Activated naive CD4-positive, alpha-beta T cell treated with anti-CD3 and anti-CD28 coated beads, Interleukin-2, amount 50 U/mL, for 16 hours (primary cell): ENCODE measurements at regions not wholly inside any gene's neighbourhood (a gene's known extent, or its start where the extent isn't known, plus 50 kb on each side); places are given as distances from the start of the nearest gene placed in this dataset.
"Not testable (repeated sequence)": the region's sequence is repeated elsewhere in the genome, so short reads cannot be mapped to it uniquely, and the experiment has no call there.

Source experiments
- DNase-seq: peaks from one replicate; pipeline ENCODE4 v3.0.0-alpha.2; 2020

- no peak for DNase-seq
Observed at GRCh38 chr1:234915924-234916675, 212.5 kb downstream of the TOMM20 start.

GRCh38 chr1:234914606-234915290 is 213.9 kb downstream of the TOMM20 start:
- DNase-seq: no peak

GRCh38 chr1:234913771-234914170 is 214.9 kb downstream of the TOMM20 start:
- DNase-seq: no peak

GRCh38 chr1:234913278-234913649 is 215.4 kb downstream of the TOMM20 start:
- DNase-seq: no peak

GRCh38 chr1:234912548-234913277 is 215.9 kb downstream of the TOMM20 start:
- no peak for DNase-seq

GRCh38 chr1:234911787-234912186 is 216.8 kb downstream of the TOMM20 start:
- DNase-seq: no peak

- not testable (repeated sequence) for DNase-seq
Observed at GRCh38 chr1:234911136-234911535, 217.5 kb downstream of the TOMM20 start.

- DNase-seq: no peak
Observed at GRCh38 chr1:234909851-234910250, 218.8 kb downstream of the TOMM20 start.

- DNase-seq: no peak
Observed at GRCh38 chr1:234909307-234909810, 219.3 kb downstream of the TOMM20 start.

- DNase-seq: no peak
Observed at GRCh38 chr1:234908571-234908970, 220.1 kb downstream of the TOMM20 start.

GRCh38 chr1:234907940-234908405 is 220.7 kb downstream of the TOMM20 start:
- no peak for DNase-seq

GRCh38 chr1:234907208-234907939 is 221.3 kb downstream of the TOMM20 start:
- DNase-seq: no peak

GRCh38 chr1:234906654-234907053 is 222.0 kb downstream of the TOMM20 start:
- no peak for DNase-seq

- DNase-seq: no peak
Observed at GRCh38 chr1:234902774-234903547, 225.7 kb downstream of the TOMM20 start.

- DNase-seq: no peak
Observed at GRCh38 chr1:234901491-234902049, 227.1 kb downstream of the TOMM20 start.

- DNase-seq: no peak
Observed at GRCh38 chr1:234900595-234900994, 228.0 kb downstream of the TOMM20 start.

- DNase-seq: no peak
Observed at GRCh38 chr1:234899730-234900072, 228.9 kb downstream of the TOMM20 start.

GRCh38 chr1:234899041-234899729 is 229.5 kb downstream of the TOMM20 start:
- no peak for DNase-seq

- DNase-seq: no peak
Observed at GRCh38 chr1:234898455-234899033, 230.1 kb downstream of the TOMM20 start.

GRCh38 chr1:234897754-234898454 is 230.7 kb downstream of the TOMM20 start:
- DNase-seq: no peak
